GM18858 (cell line): ENCODE measurements at regions not wholly inside any gene's neighbourhood (a gene's known extent, or its start where the extent isn't known, plus 50 kb on each side); places are given as distances from the start of the nearest gene placed in this dataset.

Experiments
- ATAC-seq: cut with Tn5 transposase; IDR thresholded peaks from one replicate; pipeline ENCODE4 v1.9.1; 2021; ENCODE audit not compliant: unreplicated experiment

GRCh38 chr4:26133840-26134239, 187.0 kb upstream of the RBPJ start:
- ATAC-seq: no peak

- no peak for ATAC-seq
These were observed 185.5 kb upstream of the RBPJ start for GRCh38 chr4:26135331-26135730.

DNA sequence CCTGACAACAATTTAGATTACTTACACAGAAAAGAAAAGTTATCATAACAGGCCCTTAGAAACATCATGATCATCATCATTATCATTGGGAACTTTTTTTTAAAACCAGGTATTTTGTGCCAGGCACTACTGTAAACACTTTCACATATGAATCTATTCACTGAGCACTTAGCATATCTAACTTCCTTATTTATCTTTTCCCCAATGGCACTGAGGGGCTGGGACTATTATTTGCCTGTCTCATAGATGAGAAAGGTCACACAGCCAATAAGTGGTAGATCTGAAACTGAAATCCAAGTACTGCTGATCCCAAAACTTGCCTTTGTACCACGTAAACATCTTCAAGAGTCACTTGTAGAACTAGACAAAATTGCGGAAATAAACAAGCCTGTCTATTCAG, 184.2 kb upstream of the RBPJ start:
- no peak for ATAC-seq

DNA sequence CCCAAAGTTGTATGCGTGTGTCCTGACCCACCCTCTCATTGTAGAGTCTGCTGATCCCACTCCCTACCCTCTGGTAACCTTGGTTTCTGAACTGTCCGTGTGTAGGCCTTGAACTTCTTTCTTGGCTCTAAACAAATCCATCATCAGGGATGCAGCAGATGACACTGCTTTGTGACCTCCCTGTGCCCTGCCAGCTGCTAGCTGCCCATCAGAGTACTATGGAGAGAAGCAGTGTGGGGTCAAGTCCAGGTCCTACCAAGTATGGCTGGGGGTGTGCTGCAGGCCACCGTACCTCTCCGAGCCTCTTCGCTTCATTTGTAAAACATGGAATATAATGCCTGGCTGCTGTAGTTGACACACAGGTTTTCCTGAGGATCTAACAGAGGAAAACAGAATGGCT, 183.5 kb upstream of the RBPJ start:
- no peak for ATAC-seq

- no peak for ATAC-seq
These were observed 181.4 kb upstream of the RBPJ start for GRCh38 chr4:26139310-26139924.

DNA sequence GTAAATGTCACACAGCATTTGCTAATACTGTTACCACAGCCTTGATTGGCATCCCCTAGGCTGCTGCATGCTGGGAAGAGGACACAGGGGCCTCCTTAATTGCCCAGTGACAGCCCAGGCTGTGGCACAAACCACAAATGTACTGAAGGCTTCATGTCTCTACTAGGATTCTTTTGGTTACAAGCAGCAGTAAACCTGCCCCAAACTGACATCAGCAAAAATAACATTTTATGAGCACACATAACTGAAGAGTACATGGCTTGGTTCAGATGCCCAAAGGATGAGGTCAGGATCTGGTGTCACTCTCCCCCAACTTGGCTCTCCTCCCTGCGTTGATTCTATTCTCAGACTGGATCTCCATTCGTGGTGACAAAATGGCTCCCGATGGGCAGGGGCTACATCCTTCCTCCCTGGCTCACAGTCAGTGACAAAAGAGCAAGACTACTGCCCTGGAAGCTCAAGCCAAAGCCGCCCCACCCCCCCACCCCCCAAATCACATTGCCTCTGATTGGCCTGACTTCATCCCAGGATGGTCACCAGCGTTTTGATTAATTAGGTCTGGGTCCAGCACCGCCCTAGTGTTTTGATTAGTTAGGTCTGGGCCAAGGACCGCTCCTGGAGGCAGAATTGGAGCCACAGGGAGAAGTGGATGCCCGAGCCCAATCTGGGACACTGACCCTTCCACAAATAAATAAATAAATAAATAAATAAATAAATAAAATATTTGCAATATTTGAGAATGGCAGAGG, 180.5 kb upstream of the RBPJ start:
- no peak for ATAC-seq

- ATAC-seq: no peak
These were observed 179.6 kb upstream of the RBPJ start for GRCh38 chr4:26141051-26141721.

DNA sequence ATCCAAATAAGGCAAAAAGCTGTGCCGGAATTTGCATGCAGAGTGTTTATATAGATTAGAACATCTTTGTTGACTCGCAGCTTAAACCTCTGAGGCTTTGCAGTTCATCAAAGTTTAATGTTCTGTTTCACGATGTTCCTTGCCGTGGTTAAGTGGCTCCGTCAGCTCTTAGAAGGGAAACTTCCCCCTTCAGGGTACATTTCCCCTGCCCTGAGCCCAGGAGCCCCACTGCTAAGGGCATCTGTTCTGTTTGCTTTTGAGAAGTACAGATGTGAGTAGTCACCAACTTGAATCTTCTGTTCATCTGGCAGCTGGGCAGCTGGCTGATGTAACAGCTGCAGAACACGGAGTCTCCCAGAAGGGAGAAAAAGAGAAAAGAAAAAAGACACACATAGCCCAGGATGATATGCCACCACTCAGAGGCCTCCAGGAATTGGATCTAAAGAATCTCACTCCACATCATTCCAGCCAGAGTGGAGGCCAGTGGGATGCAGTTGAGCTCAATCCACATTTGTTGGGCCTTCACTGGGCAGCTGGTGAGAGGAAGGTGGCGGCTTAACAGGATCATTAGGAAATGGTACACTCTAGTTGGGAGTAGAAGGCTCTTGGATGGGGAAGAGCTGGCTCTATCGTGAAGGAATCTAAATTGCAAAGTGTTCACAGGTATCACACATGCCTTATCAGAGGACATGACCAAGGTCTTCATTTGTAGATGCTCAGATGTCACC, 178.7 kb upstream of the RBPJ start:
- ATAC-seq: peak; percentile 74

DNA sequence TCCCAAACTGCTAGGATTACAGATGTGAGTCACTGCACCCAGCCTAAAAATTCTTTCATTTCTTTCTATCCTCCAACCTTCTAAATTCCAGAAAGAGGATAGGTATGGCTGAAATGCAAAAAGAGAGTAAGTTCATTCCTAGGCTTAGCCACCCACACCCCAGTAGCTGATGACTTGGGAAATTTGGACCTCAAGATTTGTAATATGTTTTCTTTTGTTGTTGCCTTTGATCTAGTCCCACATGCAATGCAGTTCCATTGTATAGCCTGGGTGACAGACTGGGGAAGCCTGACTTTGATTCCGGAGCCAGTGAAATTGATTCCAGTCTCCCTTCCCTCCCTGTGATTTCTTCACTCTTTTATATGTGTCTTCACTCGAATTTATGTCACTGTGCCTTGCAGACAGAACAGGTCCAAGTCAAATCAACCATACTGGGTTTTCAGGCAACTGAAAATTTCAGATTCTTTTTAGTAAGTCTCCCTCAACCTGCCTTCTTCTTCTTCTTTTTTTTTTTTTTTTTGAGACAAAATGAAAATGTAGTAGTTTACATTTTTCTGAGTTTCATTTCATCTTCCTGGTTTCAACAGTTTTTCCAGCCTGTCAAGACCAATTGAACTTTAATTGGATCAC, 176.2 kb upstream of the RBPJ start:
- no peak for ATAC-seq

GRCh38 chr4:26145212-26145611, 175.6 kb upstream of the RBPJ start:
- ATAC-seq: no peak

DNA sequence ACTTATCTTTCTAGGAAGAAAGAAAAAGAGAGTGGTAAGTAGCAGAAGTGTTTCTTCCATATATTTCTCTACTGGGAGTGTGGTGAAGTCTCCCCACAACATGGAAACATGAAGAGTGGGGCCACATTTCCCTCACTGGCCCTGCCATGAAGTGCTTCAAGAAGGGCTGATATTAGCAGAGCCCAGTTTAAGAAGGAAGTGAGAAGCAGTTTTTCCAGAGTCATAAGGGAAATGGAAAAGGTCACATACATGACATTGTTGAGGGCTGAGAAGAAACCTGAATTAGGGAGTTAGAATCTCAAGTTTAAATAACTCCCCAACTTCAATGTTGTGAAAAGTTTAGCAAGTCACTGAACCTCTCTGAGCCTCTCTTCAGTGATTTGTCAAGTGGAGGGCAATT, 171.9 kb upstream of the RBPJ start:
- ATAC-seq: no peak

DNA sequence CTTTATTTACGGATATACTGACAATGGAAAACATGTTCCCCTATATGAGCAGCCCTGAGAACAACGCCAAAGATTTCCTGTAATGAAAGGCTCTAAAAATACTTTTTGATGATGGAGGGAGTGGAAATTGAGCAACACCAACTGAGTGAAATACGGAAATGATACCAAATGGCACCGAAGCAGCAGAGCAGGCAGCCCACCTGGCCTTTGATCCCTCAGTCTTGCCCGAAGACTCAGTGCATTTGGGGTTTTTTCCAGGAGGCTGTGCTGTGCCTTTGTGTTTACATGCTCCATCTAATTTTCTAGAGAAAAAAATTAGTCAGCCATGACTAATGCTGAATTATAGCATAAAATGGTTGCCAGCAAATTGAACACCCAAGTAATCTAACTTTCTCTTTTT, 169.9 kb upstream of the RBPJ start:
- no peak for ATAC-seq

GRCh38 chr4:26151615-26152014, 169.2 kb upstream of the RBPJ start:
- no peak for ATAC-seq

GRCh38 chr4:26152056-26152455, 168.8 kb upstream of the RBPJ start:
- no peak for ATAC-seq

- ATAC-seq: no peak
These were observed 163.3 kb upstream of the RBPJ start for GRCh38 chr4:26157541-26157940.

- ATAC-seq: no peak
These were observed 160.2 kb upstream of the RBPJ start for GRCh38 chr4:26160591-26160990.

GRCh38 chr4:26161030-26161824, 159.6 kb upstream of the RBPJ start:
- ATAC-seq: no peak

DNA sequence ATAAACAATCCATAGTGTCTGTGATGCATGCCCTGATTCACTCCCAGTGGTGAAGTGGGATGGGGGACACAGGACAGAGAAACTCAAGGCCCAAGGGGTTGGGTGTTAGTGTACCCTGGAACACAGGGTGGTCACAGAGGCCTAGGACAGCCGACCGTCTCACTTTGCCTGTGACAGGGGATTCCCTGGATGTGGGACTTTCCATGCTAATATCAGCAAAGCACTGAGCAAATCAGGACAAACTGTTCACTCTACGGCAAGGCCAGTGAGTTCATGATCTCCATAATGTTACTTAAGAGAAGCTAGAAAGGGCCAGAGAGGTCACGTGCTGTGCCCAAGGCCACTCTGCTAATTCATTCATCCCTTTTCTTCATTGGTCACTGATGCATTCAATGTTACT, 158.7 kb upstream of the RBPJ start:
- ATAC-seq: peak; percentile 44

GRCh38 chr4:26163425-26164362, 157.1 kb upstream of the RBPJ start:
- ATAC-seq: no peak
